ENCODE measurements at regions not wholly inside any gene's neighbourhood (a gene's known extent, or its start where the extent isn't known, plus 50 kb on each side); places are given as distances from the start of the nearest gene placed in this dataset.
"Not testable (repeated sequence)": the region's sequence is repeated elsewhere in the genome, so short reads cannot be mapped to it uniquely, and the experiment has no call there.

DNA sequence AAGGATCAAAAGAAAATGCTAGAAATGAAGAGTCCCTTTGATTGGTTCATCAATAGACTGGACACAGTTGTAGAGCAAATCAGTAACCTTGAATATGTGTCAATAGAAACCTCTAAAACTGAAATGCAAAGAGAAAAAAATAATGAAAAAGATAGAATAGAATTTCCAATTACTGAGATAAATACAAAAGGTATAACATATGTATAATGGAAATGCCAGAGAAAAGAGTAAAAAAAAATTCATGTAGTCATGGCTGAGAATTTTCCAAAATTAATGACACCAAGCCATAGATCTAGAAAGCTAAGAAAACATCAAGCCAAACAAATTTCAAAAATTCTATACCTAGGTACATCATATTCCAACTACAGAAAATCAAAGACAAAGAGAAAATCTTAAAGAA is 62.0 kb upstream of the HGF start:
- TF ChIP-seq, protein P1, sequence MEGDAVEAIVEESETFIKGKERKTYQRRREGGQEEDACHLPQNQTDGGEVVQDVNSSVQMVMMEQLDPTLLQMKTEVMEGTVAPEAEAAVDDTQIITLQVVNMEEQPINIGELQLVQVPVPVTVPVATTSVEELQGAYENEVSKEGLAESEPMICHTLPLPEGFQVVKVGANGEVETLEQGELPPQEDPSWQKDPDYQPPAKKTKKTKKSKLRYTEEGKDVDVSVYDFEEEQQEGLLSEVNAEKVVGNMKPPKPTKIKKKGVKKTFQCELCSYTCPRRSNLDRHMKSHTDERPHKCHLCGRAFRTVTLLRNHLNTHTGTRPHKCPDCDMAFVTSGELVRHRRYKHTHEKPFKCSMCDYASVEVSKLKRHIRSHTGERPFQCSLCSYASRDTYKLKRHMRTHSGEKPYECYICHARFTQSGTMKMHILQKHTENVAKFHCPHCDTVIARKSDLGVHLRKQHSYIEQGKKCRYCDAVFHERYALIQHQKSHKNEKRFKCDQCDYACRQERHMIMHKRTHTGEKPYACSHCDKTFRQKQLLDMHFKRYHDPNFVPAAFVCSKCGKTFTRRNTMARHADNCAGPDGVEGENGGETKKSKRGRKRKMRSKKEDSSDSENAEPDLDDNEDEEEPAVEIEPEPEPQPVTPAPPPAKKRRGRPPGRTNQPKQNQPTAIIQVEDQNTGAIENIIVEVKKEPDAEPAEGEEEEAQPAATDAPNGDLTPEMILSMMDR (conservative IDR thresholded peaks at IDR 0.05), result no peak

DNA sequence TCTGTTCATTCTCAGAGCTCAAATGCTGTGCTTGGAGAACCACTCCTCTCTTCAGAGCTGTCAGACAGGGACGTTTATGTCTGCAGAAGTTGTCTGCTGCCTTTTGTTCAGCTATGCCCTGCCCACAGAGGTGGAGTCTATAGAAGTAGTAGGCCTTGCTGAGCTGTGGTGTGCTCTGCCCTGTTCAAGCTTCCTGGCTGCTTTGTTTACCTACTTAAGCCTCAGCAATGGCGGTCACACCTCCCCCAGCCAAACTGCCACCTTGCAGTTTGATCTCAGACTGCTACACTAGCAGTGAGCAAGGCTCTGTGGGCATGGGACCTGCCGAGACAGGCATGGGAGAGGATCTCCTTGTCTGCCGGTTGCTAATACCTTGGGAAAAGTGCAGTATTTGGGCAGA is 59.7 kb upstream of the HGF start:
- not testable (repeated sequence) for H3K27ac ChIP-seq

More for the DNA sequence above, 62.0 kb upstream of the HGF start:
- no peak overlapping the region for H3K27ac ChIP-seq

DNA sequence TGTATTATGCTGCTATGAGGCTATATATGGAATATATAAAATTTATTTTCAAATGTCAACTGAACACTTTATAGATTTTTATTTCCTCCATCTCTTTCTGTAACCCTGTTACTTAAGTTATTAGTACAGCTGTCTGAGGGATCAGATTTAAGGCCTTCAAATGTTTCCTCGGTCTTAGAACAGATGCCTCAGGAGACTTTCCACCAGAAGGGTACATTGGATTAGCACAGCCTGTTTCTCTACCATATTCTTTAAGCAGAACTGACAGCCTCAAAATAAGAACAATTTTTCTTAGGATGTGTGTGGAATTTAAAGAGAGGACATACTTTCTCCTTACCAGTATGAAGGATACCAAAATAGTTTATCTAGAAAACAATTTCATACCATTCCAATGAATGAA is 53.0 kb upstream of the HGF start:
- TF ChIP-seq, protein P1 (conservative IDR thresholded peaks at IDR 0.05), result no peak
- H3K27ac ChIP-seq, result no peak overlapping the region

DNA sequence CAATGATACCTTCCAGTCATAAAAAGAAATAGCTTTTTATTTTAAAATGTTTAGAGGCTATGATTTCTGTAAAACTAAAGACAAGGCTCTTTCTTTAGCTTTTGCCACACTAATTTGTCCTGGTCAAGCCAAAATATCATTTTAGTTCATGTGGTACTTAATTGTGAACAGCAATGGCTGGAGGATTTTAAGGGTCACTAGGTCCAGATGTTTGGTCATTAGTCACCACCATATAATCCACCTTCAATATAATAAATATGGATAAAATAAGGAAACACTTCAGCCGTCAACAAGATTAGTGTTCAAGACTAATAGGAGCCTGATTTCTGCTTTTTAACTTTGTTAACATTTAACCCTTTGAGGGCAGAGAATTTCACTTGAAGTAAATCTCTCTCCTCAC is 50.0 kb upstream of the HGF start:
- H3K27ac ChIP-seq, result no peak overlapping the region
- TF ChIP-seq, protein P1 (conservative IDR thresholded peaks at IDR 0.05), result no peak
